HG03432 (cell line): ENCODE measurements at regions not wholly inside any gene's neighbourhood (a gene's known extent, or its start where the extent isn't known, plus 50 kb on each side); places are given as distances from the start of the nearest gene placed in this dataset.

Experiments used
- ATAC-seq: cut with Tn5 transposase; IDR thresholded peaks from one replicate; pipeline ENCODE4 v1.9.1; 2021; ENCODE audit warnings: mild to moderate bottlenecking, moderate library complexity; ENCODE audit not compliant: unreplicated experiment

DNA sequence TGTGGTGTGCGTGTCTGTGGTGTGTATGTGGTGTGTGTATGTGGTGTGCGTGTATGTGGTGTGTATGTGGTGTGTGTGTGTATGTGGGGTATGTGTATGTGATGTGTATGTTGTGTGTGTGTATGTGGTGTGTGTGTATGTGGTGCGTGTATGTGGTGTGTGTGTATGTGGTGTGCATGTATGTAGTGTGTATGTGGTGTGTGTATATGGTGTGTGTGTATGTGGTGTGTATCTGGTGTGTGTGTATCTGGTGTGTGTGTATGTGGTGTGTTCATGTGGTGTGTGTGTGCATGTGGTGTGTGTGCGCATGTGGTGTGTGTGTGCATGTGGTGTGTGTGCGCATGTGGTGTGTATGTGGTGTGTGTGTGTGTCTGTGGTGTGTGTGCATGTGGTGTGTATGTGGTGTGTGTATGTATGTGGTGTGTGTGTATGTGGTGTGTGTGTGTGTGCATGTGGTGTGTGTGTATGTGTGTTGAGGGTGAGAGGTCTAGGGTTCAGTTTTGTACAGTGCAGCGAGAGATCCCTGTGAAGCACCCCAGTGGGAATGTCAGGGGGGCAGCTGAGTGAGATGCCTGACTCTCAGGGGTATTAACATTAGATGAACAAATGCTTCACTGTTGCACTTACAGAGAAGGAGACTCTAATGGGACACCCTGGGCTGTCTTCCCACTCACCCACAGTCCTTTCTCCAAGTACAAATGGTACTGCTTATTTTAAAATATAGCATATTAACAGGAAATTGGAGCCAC, 61.3 kb upstream of the MEDAG start:
- no peak for ATAC-seq

DNA sequence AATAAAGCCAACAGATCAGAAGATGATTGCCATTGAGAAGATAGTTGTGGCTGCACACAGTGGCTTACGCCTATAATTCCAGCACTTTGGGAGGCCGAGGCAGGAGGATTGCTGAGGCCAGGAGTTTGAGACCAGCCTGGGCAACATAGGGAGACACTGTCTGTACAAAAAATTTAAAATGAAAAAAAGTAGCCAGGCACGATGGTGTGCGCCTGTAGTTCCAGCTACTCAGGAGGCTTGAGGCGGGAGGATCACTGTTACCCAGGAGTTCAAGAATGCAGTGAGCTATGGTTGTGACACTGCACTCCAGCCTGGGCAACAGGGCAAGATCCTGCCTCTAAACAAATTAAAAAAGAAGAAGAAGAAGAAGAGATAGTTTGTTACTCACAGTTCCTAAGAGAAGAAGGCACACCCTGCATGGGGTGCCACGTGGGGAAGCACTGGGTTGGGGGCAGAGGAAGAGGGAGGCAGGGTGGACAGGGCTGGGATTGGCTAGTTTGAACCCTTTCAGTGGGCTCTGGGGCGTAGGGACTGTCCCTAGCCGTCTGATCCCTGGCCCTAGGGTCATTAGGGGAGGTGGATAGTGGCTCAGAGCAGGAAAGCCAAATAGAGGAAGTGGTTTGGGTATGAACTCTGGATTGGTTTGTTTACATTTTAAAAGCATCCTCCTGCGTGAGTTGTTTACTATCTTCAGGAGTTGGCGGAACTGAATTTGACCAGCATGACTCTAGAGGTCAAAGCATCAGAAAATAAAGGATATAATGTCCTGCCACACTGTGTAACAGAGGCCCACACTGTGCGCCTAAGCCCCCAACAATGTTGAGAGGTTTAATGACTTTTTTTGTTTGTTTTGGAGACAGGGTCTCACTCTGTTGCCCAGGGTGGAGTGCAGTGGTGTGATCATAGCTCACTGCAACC, 60.5 kb upstream of the MEDAG start:
- no peak for ATAC-seq

GRCh38 chr13:30846311-30846710, 59.8 kb upstream of the MEDAG start:
- no peak for ATAC-seq

DNA sequence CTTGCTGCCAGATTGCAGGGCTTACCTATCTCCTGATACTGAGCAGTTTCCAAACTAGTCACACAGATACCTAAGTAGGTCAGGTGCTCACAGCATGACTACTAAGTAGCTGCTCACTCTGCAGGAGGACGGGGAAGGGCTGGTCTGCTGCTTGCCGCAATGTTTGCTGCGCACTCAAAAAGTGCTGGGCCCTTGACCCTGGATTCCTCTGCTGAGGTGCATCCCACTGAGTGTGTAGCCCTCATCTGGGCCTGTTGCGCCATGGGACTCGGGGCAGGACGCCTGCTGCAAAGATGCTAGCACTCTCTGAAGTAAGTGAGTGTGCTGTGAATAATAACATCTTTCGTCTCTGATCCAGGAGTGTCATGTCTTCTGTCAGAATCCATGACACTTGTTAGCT, 59.2 kb upstream of the MEDAG start:
- no peak for ATAC-seq

- ATAC-seq, result peak; percentile 55
Measured at GRCh38 chr13:30847650-30848307, 58.3 kb upstream of the MEDAG start.

DNA sequence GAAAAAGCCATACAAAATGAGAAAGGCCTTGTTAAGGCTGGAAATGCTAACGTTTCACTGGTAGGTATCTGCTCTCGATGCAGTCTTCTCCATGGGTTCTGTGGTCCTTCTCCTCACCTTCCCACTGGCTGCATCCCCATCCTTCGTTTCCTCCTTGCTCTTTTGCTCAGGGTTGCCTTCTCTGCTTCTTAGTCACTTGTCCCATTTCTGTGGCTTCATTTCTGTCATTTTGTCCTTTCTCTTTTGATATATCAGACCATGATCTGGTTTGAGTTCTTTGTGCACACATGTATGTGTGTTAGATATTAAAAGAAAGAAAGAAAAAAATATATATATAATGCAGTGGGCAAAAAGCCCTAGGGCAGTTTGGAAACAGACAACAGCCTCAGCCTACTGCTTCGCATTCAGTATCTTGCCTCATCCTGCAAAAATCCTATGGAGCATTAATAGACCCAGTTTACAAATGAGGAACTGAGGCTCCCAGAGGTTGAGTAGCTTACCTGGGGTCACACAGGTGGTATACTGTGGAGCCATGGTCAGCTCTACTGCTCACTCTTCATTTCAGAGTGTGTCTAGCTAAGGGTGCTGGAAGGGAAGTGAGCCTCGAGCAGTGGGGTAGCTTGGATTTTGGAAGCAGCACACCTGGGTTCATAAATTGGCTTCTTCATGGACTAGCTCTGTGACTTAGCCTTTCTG, 57.6 kb upstream of the MEDAG start:
- no peak for ATAC-seq

GRCh38 chr13:30849611-30850010, 56.5 kb upstream of the MEDAG start:
- no peak for ATAC-seq

DNA sequence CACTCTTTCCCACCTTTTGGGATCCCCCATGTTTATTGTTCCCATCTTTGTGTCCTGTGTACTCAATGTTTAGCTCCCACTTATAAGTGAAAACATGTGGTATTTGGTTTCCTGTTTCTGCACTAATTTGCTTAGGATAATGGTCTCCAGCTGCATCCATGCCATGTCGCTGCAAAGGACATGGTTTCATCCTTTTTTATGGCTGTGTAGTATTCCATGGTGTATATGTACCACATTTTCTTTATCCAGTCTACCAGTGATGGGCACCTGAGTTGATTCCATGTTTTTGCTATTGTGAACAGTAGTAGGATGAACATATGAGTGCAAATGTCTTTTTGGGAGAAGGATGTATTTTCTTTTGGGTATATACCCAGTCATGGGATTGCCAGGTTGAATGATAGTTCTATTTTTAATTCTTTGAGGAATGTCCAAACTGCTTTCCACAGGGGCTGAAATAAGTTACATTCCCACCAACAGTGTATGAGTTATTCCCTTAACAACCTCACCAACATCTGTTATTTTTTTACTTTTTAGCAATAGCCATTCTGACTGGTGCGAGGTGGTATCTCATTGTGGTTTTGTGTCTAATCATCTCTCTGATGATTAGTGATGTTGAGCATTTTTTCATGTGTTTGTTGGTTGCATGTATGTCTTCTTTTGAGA, 55.7 kb upstream of the MEDAG start:
- ATAC-seq, result no peak

- ATAC-seq, result no peak
Measured at GRCh38 chr13:30850867-30851211, 55.2 kb upstream of the MEDAG start.

DNA sequence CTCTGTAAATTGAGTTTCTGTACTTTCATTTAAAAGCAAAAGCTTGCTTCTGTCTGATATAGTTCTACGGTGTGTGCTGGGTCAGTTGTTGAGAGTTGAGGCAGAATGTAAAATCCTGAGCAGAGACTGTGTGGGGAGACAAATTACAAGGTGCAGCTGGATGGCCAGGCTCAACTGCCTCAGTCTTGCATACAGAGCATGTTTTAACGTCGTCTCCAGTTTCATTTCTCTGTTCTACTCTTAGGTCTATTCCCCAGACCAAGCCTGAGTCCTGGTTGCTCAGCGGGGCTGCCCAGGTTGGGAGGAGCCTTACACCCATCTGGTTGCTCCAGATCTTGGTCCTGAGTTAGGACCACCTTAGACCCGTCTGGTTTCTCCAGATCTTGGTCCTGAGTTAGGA, 54.4 kb upstream of the MEDAG start:
- peak; percentile 79 for ATAC-seq

GRCh38 chr13:30855569-30855968, 50.5 kb upstream of the MEDAG start:
- no peak for ATAC-seq

DNA sequence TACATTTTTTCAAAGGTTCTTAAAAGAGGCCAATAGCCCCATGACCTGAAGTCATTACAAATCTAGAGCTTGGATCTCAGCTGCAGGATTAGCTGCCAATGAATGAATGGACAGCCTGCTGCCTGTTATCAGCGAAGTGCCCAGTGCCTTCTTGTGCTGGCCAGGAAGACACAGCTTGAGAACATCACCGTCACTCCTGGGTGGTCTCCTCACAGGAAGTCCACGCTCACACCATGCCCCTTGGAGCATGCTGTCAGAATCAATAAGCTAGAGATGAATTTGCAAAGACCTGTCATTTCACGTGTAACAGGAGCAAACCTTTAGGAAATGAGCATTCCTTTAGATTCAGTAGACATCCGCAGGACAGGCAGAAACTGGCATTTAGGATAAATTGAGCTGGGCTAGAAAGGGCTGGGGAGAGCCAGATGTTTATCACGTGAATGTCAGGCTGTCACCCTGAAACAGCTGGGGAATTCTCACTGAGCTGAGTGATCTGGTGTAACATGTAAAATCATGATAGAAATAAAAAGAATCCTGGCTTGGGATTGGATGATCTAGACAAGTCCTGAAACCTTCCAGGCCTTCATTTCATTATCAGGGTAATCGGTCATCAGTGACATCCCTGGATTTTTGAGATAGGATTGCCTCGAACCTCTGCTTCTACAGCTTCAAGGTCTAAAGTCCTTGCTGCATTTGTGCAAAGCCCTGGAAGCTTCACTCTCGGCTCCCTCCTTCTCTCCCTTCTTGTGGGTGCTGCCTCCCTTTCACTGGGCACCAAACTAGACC, 49.9 kb upstream of the MEDAG start:
- no peak for ATAC-seq
